Rectal smooth muscle tissue (tissue), 1 donor: ENCODE measurements at regions not wholly inside any gene's neighbourhood (a gene's known extent, or its start where the extent isn't known, plus 50 kb on each side); places are given as distances from the start of the nearest gene placed in this dataset.

Experiments used
- H3K27ac ChIP-seq: one replicate; pipeline ENCODE4 v1.7.0; 2013; ENCODE audit warnings: low read depth, low read length, inconsistent platforms
- H3K27me3 ChIP-seq: one replicate; pipeline ENCODE4 v1.7.0; 2013; ENCODE audit warnings: low read length; ENCODE audit not compliant: control insufficient read depth, insufficient read depth
- H3K36me3 ChIP-seq: one replicate; pipeline ENCODE4 v1.7.0; 2013; ENCODE audit warnings: low read length; ENCODE audit not compliant: control insufficient read depth, insufficient read depth
- H3K4me1 ChIP-seq: one replicate; pipeline ENCODE4 v1.7.0; 2013; ENCODE audit warnings: low read length; ENCODE audit not compliant: control insufficient read depth, insufficient read depth
- H3K4me3 ChIP-seq: one replicate; pipeline ENCODE4 v1.7.0; 2013; ENCODE audit warnings: low read length
- H3K9ac ChIP-seq: one replicate; pipeline ENCODE4 v1.7.0; 2013; ENCODE audit warnings: low read length

DNA sequence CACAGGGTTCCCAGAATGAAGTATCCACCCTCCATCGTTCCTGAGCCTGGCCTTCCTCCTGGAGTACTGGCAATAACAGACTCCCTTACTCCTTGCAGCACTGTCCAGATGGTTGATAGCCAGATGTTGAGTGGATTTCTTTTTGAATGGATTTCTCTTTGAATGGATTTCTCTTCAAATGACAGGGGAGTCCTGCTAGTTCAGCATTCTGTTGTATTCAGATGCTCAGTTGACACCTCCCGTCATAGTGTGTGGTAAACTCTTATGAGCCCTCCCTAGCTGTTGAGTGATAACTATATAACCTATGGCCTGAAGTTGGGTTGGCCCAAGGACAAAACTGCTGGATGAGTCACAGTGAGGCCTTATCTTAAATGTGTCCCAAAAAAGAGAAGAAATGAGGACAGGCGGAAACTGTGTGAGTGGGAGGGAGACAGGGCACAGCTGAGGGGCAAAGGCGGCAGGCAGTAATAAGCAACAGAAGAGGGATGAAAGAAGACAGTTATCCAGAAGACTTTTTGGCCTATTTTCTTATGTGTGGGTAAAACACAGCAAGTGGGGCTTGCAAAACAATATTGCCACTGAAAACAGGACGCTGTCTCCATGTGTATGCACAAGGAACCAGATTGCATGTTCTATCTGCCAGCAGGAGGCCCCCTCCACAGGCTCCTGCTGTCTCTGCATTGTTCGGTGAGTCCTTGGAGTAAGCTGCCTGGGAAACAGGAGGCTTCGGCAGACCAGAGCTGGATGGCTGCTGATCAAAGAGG is 209.5 kb upstream of the S1PR3 start:
- no peaks in the 10 kb centered on the region for H3K4me1 ChIP-seq
- no peak overlapping the region for H3K9ac ChIP-seq
- no peaks in the 10 kb centered on the region for H3K27me3 ChIP-seq
- H3K4me3 ChIP-seq = no peak overlapping the region
- no peak overlapping the region for H3K27ac ChIP-seq
- no peaks in the 10 kb centered on the region for H3K36me3 ChIP-seq

DNA sequence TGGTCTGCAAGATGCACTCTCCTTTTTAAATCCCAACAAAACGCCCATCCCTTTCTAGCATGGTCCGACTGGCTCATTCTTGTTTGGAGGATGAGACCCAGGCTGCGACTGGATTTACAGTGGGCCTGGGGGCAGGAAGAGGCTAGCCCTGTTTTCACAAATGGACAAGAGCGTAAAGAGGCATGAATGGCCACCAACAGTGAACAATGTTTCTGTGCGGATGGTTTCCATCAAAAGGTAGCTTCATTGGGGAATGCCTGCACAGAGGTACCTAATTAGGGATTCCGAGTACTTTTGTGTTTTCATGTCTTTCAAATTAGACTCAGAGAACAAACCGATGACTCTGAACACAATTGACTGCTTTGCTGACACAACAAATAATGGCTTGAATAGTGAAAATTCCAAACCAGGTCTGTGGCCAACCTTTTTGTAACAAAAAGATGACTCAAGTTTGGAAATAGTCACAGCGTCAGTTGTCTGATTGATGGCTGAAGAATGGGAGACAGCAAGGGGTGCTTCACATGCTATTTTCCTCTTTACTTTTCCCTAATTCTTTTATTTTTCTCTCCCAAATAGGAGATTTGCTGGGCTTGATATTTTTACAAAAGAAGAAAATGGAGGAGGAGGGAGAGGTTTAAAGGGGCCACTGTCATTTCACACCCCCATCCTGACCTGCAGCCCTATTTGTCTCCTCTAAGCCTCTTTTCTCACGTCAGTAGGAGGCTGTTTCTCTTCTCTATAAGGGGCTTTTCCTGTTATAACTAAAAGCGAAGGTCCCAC is 208.1 kb upstream of the S1PR3 start:
- H3K27me3 ChIP-seq = no peaks in the 10 kb centered on the region
- H3K9ac ChIP-seq = no peak overlapping the region
- no peaks in the 10 kb centered on the region for H3K36me3 ChIP-seq
- H3K4me3 ChIP-seq = no peak overlapping the region
- no peak overlapping the region for H3K27ac ChIP-seq
- no peaks in the 10 kb centered on the region for H3K4me1 ChIP-seq

- Histone ChIP-seq H3K27ac (no peak overlapping the region), H3K36me3 (no peaks in the 10 kb centered on the region), H3K9ac (no peak overlapping the region), H3K4me3 (no peak overlapping the region), H3K4me1 (no peaks in the 10 kb centered on the region), H3K27me3 (no peaks in the 10 kb centered on the region)
Measured at GRCh38 chr9:88783711-88784083, 207.6 kb upstream of the S1PR3 start.

DNA sequence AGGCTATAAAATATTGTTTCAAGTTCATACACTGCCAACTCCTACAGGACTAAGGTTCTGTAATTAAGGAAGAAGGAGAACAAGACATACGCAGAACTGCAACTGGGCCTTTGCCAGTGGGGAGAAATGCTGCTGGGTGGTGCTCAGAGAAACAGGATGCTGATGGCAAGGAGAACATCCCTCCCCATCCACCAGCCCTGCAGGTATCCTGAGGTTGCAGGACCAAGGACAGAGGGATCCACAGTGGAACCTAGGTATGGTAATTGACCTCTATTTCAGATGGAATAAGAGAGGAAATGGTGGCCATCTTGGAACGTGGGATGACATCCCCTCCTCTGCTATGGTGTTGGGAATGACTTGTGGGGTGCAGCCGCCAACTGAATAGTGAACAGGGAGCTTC is 206.3 kb upstream of the S1PR3 start:
- H3K9ac ChIP-seq = no peak overlapping the region
- no peaks in the 10 kb centered on the region for H3K36me3 ChIP-seq
- no peak overlapping the region for H3K4me3 ChIP-seq
- H3K4me1 ChIP-seq = no peaks in the 10 kb centered on the region
- no peak overlapping the region for H3K27ac ChIP-seq
- H3K27me3 ChIP-seq = no peaks in the 10 kb centered on the region

- Histone ChIP-seq H3K9ac (no peak overlapping the region), H3K27ac (no peak overlapping the region)
Measured at GRCh38 chr9:88786291-88787079, 204.8 kb upstream of the S1PR3 start.

GRCh38 chr9:88789785-88790184 is 201.5 kb upstream of the S1PR3 start:
- H3K4me1 ChIP-seq = no peaks in the 10 kb centered on the region
- no peak overlapping the region for H3K4me3 ChIP-seq
- H3K27me3 ChIP-seq = no peaks in the 10 kb centered on the region
- no peak overlapping the region for H3K9ac ChIP-seq
- no peaks in the 10 kb centered on the region for H3K36me3 ChIP-seq
- no peak overlapping the region for H3K27ac ChIP-seq

More at GRCh38 chr9:88786291-88787079, 204.8 kb upstream of the S1PR3 start:
- H3K27me3 ChIP-seq = no peaks in the 10 kb centered on the region
- H3K4me3 ChIP-seq = no peak overlapping the region
- H3K4me1 ChIP-seq = no peaks in the 10 kb centered on the region
- no peaks in the 10 kb centered on the region for H3K36me3 ChIP-seq

GRCh38 chr9:88791105-88791805 is 200.0 kb upstream of the S1PR3 start:
- H3K9ac ChIP-seq = no peak overlapping the region
- H3K36me3 ChIP-seq = no peaks in the 10 kb centered on the region
- no peaks in the 10 kb centered on the region for H3K27me3 ChIP-seq
- no peaks in the 10 kb centered on the region for H3K4me1 ChIP-seq
- no peak overlapping the region for H3K4me3 ChIP-seq
- no peak overlapping the region for H3K27ac ChIP-seq

DNA sequence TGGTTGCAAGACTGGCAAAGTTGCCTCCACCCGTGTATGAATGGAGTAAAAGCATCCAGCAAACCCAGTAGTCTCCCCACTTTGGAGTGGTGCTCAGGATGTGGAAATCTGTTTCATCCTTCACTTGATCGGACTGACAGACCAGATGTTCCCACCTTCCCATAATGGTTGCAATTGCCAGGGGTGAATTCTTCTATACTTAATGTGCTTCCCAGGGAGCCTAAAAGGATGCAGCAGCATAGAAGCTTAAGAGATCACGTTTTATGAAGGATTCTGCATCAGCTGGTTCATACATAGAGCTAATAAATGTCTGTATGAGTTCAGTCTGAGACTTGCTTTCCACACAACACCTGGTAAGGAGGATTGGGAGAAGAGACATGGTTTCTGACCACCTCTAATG is 198.8 kb upstream of the S1PR3 start:
- no peak overlapping the region for H3K27ac ChIP-seq
- no peaks in the 10 kb centered on the region for H3K4me1 ChIP-seq
- no peak overlapping the region for H3K4me3 ChIP-seq
- no peaks in the 10 kb centered on the region for H3K36me3 ChIP-seq
- H3K27me3 ChIP-seq = no peaks in the 10 kb centered on the region
- H3K9ac ChIP-seq = no peak overlapping the region

- Histone ChIP-seq H3K27ac (no peak overlapping the region), H3K4me3 (no peak overlapping the region), H3K9ac (no peak overlapping the region), H3K27me3 (no peaks in the 10 kb centered on the region), H3K36me3 (no peaks in the 10 kb centered on the region), H3K4me1 (no peaks in the 10 kb centered on the region)
Measured at GRCh38 chr9:88794100-88794499, 197.2 kb upstream of the S1PR3 start.

- no peak overlapping the region for H3K9ac ChIP-seq
- H3K4me1 ChIP-seq = no peaks in the 10 kb centered on the region
- no peak overlapping the region for H3K4me3 ChIP-seq
- no peaks in the 10 kb centered on the region for H3K36me3 ChIP-seq
- no peaks in the 10 kb centered on the region for H3K27me3 ChIP-seq
- H3K27ac ChIP-seq = no peak overlapping the region
Measured at GRCh38 chr9:88796947-88797346, 194.3 kb upstream of the S1PR3 start.

- no peak overlapping the region for H3K9ac ChIP-seq
- no peaks in the 10 kb centered on the region for H3K4me1 ChIP-seq
- H3K27me3 ChIP-seq = no peaks in the 10 kb centered on the region
- no peak overlapping the region for H3K27ac ChIP-seq
- H3K36me3 ChIP-seq = no peaks in the 10 kb centered on the region
- H3K4me3 ChIP-seq = no peak overlapping the region
Measured at GRCh38 chr9:88798476-88798875, 192.8 kb upstream of the S1PR3 start.
